ENCODE measurements at regions not wholly inside any gene's neighbourhood (a gene's known extent, or its start where the extent isn't known, plus 50 kb on each side); places are given as distances from the start of the nearest gene placed in this dataset.

DNA sequence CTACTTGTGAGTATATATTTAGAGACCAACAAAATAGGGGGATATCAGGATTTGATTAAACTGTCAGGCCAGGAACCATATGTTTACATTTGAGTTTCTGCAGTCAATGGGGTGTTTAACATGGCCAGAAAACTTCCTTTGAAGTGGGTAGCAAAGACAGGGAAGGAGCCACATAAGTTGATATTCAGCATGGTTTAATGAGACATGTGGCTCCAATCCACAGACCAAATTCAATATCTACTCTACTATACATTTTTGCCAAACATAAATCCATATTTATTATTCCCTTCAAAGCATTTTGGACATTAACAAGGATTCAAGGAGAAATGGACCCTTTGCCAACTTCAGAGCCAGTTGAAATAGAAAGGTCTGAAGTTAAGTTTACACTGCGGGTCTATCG is 99.8 kb downstream of the TAF11L14 start:
- H3K4me1 Mint-ChIP-seq (ENCODE audit: low read depth, unreplicated experiment) = no peaks in the 10 kb centered on the region
- no peak for DNase-seq
- CTCF ChIA-PET = no interaction called here
- no peaks in the 10 kb centered on the region for H3K36me3 Mint-ChIP-seq (ENCODE audit: insufficient read depth, unreplicated experiment)
- Histone ChIP-seq H3K4me1 (no peaks in the 10 kb centered on the region), H3K9me3 (no peaks in the 10 kb centered on the region), H3K36me3 (ENCODE audit: control insufficient read depth, insufficient read depth, low read length) (no peaks in the 10 kb centered on the region), H3K27me3 (replicated peaks; ENCODE audit: control insufficient read depth, insufficient read depth, low read length) (no peaks in the 10 kb centered on the region), H3K4me3 (ENCODE audit: low read depth, low read length) (no peak overlapping the region)
- H3K27me3 Mint-ChIP-seq (ENCODE audit: insufficient read depth, unreplicated experiment) = peaks cover 4% of the 10 kb centered on the region
- H3K27ac Mint-ChIP-seq (ENCODE audit: unreplicated experiment) = no peak overlapping the region
- POLR2A ChIA-PET = no interaction called here
- intact Hi-C loops (cut with micrococcal nuclease; ENCODE audit: unreplicated experiment) = no loop called here
- H3K9me3 Mint-ChIP-seq (ENCODE audit: unreplicated experiment) = no peaks in the 10 kb centered on the region
- no TSS peak for BruUV-seq (replicated peaks)
- no peak overlapping the region for H3K4me3 Mint-ChIP-seq (ENCODE audit: unreplicated experiment)
- TF ChIP-seq, protein P1, sequence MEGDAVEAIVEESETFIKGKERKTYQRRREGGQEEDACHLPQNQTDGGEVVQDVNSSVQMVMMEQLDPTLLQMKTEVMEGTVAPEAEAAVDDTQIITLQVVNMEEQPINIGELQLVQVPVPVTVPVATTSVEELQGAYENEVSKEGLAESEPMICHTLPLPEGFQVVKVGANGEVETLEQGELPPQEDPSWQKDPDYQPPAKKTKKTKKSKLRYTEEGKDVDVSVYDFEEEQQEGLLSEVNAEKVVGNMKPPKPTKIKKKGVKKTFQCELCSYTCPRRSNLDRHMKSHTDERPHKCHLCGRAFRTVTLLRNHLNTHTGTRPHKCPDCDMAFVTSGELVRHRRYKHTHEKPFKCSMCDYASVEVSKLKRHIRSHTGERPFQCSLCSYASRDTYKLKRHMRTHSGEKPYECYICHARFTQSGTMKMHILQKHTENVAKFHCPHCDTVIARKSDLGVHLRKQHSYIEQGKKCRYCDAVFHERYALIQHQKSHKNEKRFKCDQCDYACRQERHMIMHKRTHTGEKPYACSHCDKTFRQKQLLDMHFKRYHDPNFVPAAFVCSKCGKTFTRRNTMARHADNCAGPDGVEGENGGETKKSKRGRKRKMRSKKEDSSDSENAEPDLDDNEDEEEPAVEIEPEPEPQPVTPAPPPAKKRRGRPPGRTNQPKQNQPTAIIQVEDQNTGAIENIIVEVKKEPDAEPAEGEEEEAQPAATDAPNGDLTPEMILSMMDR (IDR thresholded peaks at IDR 0.05; ENCODE audit: insufficient read depth in 1 of 2, low read depth in 1 of 2, low read length in 1 of 2, severe bottlenecking in 1 of 2, unreplicated experiment in 1 of 2) = no peak

DNA sequence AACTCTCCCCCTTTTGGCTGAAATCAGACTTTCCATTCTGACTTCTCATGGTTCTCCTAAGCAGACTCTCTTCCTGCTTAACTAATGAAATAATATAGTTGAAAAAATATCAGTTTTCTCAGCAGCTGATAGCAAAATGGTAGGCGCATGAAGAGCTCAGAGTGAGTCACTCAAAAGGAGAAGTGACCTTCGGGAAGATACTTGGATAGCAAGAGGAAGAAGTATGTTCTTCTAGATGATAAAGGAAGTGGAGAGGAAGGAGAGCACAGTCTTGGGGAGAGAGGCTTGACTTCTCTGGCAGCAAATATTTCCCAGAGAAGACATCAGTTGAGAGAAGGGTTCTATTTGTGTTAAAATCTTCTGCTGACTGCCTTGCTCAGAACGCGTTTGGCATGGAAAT is 101.5 kb downstream of the TAF11L14 start:
- no peak overlapping the region for H3K4me3 Mint-ChIP-seq (ENCODE audit: unreplicated experiment)
- H3K4me1 ChIP-seq = no peaks in the 10 kb centered on the region
- ChIA-PET CTCF (no interaction called here), POLR2A (no interaction called here)
- H3K9me3 ChIP-seq = no peaks in the 10 kb centered on the region
- H3K4me1 Mint-ChIP-seq (ENCODE audit: low read depth, unreplicated experiment) = no peaks in the 10 kb centered on the region
- H3K27ac Mint-ChIP-seq (ENCODE audit: unreplicated experiment) = no peak overlapping the region
- no peaks in the 10 kb centered on the region for H3K27me3 ChIP-seq (replicated peaks; ENCODE audit: control insufficient read depth, insufficient read depth, low read length)
- H3K36me3 Mint-ChIP-seq (ENCODE audit: insufficient read depth, unreplicated experiment) = no peaks in the 10 kb centered on the region
- no TSS peak for BruUV-seq (replicated peaks)
- H3K9me3 Mint-ChIP-seq (ENCODE audit: unreplicated experiment) = no peaks in the 10 kb centered on the region
- H3K4me3 ChIP-seq (ENCODE audit: low read depth, low read length) = no peak overlapping the region
- H3K27me3 Mint-ChIP-seq (ENCODE audit: insufficient read depth, unreplicated experiment) = peaks cover 4% of the 10 kb centered on the region
- DNase-seq = no peak
- intact Hi-C loops (cut with micrococcal nuclease; ENCODE audit: unreplicated experiment) = no loop called here
- TF ChIP-seq, protein P1 (IDR thresholded peaks at IDR 0.05; ENCODE audit: insufficient read depth in 1 of 2, low read depth in 1 of 2, low read length in 1 of 2, severe bottlenecking in 1 of 2, unreplicated experiment in 1 of 2) = no peak
- H3K36me3 ChIP-seq (ENCODE audit: control insufficient read depth, insufficient read depth, low read length) = no peaks in the 10 kb centered on the region

DNA sequence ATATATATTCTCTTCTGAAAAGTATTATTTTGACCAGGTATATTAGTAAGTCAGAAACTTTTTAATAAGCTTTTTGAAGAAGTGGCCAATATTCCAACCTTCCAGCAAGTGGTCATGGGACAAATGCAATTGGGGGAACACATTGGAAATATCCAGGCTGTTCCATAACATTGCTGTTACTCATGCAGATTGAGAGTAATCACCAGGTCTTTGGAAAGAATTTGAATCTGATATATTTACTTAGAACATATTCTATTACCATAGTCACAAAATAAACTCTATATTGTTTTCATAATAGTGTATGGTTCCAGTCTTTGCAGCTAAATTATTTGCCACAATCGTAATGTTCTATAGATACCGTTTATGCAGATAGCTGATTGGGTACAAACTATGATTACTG is 102.8 kb downstream of the TAF11L14 start:
- POLR2A ChIA-PET = no interaction called here
- Mint-ChIP-seq H3K9me3 (ENCODE audit: unreplicated experiment) (no peaks in the 10 kb centered on the region), H3K4me1 (ENCODE audit: low read depth, unreplicated experiment) (no peaks in the 10 kb centered on the region), H3K27me3 (ENCODE audit: insufficient read depth, unreplicated experiment) (peaks cover 4% of the 10 kb centered on the region), H3K27ac (ENCODE audit: unreplicated experiment) (no peak overlapping the region), H3K4me3 (ENCODE audit: unreplicated experiment) (no peak overlapping the region), H3K36me3 (ENCODE audit: insufficient read depth, unreplicated experiment) (no peaks in the 10 kb centered on the region)
- Histone ChIP-seq H3K36me3 (ENCODE audit: control insufficient read depth, insufficient read depth, low read length) (no peaks in the 10 kb centered on the region), H3K4me3 (ENCODE audit: low read depth, low read length) (no peak overlapping the region), H3K27me3 (replicated peaks; ENCODE audit: control insufficient read depth, insufficient read depth, low read length) (no peaks in the 10 kb centered on the region), H3K4me1 (no peaks in the 10 kb centered on the region), H3K9me3 (no peaks in the 10 kb centered on the region)
- no TSS peak for BruUV-seq (replicated peaks)
- TF ChIP-seq, protein P1 (IDR thresholded peaks at IDR 0.05; ENCODE audit: insufficient read depth in 1 of 2, low read depth in 1 of 2, low read length in 1 of 2, severe bottlenecking in 1 of 2, unreplicated experiment in 1 of 2) = no peak
- intact Hi-C loops (cut with micrococcal nuclease; ENCODE audit: unreplicated experiment) = no loop called here
- no peak for DNase-seq
- CTCF ChIA-PET = no interaction called here
